ENCODE measurements at regions not wholly inside any gene's neighbourhood (a gene's known extent, or its start where the extent isn't known, plus 50 kb on each side); places are given as distances from the start of the nearest gene placed in this dataset.

DNA sequence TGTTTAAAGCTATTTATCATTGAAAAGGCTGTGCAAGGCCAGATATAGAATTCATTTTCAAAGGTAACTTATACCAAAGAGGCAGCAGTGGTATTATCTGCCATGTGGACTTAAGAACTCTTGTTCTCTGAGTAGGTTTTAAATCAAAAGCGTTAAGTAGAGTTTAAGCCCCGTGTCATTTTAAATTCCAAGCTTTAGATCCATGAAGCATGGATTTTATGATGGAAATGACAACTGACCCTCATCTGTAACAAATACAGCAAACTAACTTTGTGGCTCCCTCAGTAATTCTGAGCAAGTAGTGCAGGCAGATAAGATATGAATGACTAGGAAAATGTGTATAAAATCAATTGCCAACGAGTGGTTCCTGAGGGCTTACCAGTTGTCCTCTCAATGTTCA lies 247.0 kb downstream of the WDR11 start:
- TF ChIP-seq, protein P1, sequence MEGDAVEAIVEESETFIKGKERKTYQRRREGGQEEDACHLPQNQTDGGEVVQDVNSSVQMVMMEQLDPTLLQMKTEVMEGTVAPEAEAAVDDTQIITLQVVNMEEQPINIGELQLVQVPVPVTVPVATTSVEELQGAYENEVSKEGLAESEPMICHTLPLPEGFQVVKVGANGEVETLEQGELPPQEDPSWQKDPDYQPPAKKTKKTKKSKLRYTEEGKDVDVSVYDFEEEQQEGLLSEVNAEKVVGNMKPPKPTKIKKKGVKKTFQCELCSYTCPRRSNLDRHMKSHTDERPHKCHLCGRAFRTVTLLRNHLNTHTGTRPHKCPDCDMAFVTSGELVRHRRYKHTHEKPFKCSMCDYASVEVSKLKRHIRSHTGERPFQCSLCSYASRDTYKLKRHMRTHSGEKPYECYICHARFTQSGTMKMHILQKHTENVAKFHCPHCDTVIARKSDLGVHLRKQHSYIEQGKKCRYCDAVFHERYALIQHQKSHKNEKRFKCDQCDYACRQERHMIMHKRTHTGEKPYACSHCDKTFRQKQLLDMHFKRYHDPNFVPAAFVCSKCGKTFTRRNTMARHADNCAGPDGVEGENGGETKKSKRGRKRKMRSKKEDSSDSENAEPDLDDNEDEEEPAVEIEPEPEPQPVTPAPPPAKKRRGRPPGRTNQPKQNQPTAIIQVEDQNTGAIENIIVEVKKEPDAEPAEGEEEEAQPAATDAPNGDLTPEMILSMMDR (IDR thresholded peaks at IDR 0.05) = no peak
- TF ChIP-seq POLR2A (IDR thresholded peaks at IDR 0.05) = no peak

Measured in thyroid gland (tissue), 4 donors.